Mononuclear cell (primary cell): ENCODE measurements at regions not wholly inside any gene's neighbourhood (a gene's known extent, or its start where the extent isn't known, plus 50 kb on each side); places are given as distances from the start of the nearest gene placed in this dataset.

Experiments used
- H3K27me3 ChIP-seq: 2 replicates; pipeline ENCODE4 v1.6.0; 2011; ENCODE audit warnings: low read length, control low read depth; ENCODE audit not compliant: insufficient read depth
- H3K4me1 ChIP-seq: 2 replicates; pipeline ENCODE4 v1.5.1; 2011; ENCODE audit warnings: mild to moderate bottlenecking, low read length, control low read depth; ENCODE audit not compliant: insufficient read depth
- H3K4me3 ChIP-seq: 2 replicates; pipeline ENCODE4 v1.5.1; 2011; ENCODE audit warnings: mild to moderate bottlenecking, low read length, moderate library complexity
- H3K9me3 ChIP-seq: 2 replicates; pipeline ENCODE4 v1.5.1; 2011; ENCODE audit warnings: low read depth, mild to moderate bottlenecking, control low read depth, low read length

GRCh38 chr9:96072930-96073329 lies 197.4 kb downstream of the ERCC6L2 start:
- H3K4me1 ChIP-seq: no peaks in the 10 kb centered on the region
- H3K27me3 ChIP-seq: no peaks in the 10 kb centered on the region
- H3K9me3 ChIP-seq: no peaks in the 10 kb centered on the region
- no peak overlapping the region for H3K4me3 ChIP-seq

GRCh38 chr9:96071815-96072124 lies 196.3 kb downstream of the ERCC6L2 start:
- Histone ChIP-seq H3K9me3 (no peaks in the 10 kb centered on the region), H3K4me3 (no peak overlapping the region), H3K4me1 (no peaks in the 10 kb centered on the region), H3K27me3 (no peaks in the 10 kb centered on the region)

DNA sequence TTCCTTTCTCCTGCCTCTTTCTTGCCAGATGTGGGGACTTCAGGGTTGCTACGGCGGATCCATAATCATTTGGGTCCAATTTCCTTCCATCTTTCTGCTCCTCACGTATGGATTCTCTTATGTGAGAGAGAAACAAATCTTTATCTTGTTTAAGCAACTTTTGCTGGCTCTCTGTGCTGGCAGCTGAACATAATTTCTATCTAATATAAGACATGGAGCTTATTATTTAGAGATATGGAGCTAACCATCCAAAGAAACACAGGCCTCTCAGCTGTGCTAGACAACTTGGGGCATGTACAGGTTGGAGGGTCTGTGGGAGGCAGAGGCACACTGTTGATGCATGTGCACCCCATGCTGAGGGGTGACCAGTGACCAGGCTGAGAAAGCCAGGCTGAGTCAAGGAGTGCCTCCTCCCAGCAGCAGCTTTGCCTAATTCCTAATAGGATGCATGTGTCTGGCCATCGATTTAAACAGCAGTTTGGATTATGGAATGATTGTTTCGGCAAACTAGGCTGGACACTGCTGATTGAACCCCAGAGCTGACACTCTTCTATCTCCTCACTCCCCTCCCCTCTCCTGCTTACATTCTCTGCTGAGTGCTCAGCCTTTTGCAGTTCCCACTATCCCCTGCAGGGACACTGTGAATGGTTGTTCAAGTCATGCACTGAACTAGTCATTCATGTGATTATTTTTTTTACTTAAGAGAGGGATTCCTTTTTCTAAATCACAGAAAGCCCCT lies 195.8 kb downstream of the ERCC6L2 start:
- Histone ChIP-seq H3K4me1 (no peaks in the 10 kb centered on the region), H3K27me3 (no peaks in the 10 kb centered on the region), H3K4me3 (no peak overlapping the region), H3K9me3 (no peaks in the 10 kb centered on the region)

DNA sequence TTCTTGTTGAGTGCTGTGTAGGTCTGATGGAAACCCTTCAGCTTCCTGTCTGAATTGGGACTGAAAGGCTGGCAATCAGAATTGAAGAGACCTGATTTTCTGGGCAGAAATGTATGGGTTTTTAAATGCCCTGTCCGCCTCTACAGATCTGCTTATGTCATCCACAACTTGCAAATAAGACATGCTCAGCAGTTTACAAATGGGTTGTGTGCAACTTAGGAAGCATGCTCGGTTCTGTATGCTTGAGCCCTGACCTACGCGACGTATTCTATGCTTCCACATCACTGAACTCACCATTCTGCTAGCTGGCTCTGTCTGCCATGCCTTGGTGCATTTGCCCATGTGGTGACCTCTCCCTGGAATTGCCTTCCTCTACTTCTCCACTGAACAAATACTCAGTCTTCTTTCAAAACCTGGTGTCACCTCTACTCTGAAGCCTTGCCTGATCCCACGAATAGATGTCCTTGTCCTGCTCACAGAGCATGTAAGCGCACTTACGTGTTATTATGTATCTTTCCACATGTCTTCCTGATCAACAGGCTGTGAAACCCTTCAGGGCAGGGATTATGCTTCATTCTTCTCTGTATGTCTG lies 194.2 kb downstream of the ERCC6L2 start:
- H3K4me1 ChIP-seq: no peaks in the 10 kb centered on the region
- no peak overlapping the region for H3K4me3 ChIP-seq
- no peaks in the 10 kb centered on the region for H3K9me3 ChIP-seq
- H3K27me3 ChIP-seq: no peaks in the 10 kb centered on the region

GRCh38 chr9:96068511-96068910 lies 193.0 kb downstream of the ERCC6L2 start:
- H3K4me1 ChIP-seq: no peaks in the 10 kb centered on the region
- H3K9me3 ChIP-seq: no peaks in the 10 kb centered on the region
- no peaks in the 10 kb centered on the region for H3K27me3 ChIP-seq
- H3K4me3 ChIP-seq: no peak overlapping the region

- H3K4me1 ChIP-seq: peaks cover 3% of the 10 kb centered on the region
- no peaks in the 10 kb centered on the region for H3K9me3 ChIP-seq
- no peak overlapping the region for H3K4me3 ChIP-seq
- no peaks in the 10 kb centered on the region for H3K27me3 ChIP-seq
Measured at GRCh38 chr9:96067600-96067999, 192.1 kb downstream of the ERCC6L2 start.

DNA sequence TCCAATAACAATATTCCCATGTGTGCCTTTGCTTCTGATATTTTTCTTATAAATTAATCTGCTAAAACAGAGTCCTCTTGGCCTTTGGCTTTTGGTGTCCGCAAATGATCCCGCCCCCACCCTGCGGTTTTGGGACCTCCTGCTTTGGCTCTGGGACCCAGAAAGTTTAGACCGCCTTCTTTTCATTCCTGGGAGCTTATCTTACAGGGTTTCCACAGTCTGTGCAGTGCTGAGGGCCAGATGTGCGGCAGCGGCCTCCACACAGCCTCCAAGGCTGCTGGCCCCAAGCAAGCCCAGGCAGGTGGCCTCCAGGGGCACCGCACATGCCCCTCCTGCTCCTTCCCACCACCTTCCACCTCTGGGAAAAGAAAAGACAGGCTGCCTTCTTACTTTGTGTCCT lies 191.5 kb downstream of the ERCC6L2 start:
- Histone ChIP-seq H3K4me1 (peaks cover 7% of the 10 kb centered on the region), H3K9me3 (no peaks in the 10 kb centered on the region), H3K27me3 (no peaks in the 10 kb centered on the region), H3K4me3 (no peak overlapping the region)

DNA sequence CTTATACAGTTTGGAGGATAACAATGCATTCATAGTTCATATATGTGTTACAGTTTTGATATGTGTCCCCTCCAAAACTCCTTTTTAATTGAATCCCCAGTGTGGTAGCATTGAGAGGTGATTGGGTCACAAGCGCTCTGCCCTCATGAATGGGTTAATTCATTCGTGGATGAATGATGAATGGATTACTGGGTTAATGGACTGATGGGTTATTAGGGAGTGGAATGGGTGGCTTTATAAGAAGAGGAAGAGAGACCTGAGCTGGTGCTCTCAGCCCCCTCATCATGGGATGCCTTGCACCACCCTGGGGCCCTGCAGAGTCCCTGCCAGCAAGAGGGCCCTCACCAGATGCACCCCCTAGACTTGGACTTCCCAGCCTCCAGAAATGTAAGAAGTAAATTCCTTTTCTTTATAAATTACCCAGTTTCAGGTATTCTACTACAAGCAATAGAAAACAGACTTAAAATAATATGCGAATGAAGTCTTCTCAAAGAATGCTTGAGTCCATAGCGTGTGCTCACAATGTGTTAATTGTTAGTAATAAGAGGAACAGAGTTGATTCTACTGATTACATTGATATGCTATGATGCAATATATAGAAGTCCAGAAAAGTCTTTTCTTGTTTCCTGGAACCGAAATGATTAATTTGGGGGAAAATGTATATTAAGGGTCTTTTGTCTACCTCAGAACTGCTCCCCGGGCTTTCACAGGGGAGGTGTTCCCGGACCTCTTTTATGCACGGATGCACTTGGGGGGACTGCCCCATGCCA lies 190.2 kb downstream of the ERCC6L2 start:
- Histone ChIP-seq H3K4me1 (peaks cover 20% of the 10 kb centered on the region), H3K9me3 (no peaks in the 10 kb centered on the region), H3K27me3 (no peaks in the 10 kb centered on the region), H3K4me3 (no peak overlapping the region)

DNA sequence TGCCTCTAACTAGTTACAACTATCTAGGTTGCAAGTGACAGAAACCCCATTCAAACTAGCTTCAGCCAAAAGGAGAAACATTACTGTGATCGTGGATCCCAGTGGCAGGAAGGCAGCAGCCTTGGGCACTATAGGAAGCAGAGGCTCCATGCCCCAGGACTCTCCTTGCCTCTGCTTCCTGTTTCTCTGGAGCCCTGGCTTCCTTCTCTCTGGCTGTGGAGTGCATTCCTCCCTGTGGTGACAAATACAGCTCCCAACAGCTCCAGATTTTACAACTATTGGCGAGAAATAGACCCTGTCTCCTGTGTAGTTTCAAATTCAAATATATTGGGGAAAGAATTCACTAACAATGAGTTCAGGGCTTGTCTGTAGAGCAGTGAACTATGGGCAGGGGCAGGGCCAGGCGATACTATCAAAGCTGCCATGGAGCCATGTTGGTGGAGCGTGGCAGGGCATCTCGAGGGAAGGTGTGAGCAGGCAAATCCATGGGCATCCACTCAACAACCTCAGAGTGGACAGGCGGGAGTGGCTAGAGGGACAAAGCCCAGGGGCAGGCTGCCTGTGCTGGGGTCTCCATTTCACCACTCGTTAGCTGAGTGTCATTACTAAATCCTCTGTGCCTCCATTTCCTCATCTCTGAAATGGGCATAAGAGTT lies 189.5 kb downstream of the ERCC6L2 start:
- Histone ChIP-seq H3K9me3 (no peaks in the 10 kb centered on the region), H3K4me3 (no peak overlapping the region), H3K27me3 (no peaks in the 10 kb centered on the region), H3K4me1 (peaks cover 21% of the 10 kb centered on the region)

- Histone ChIP-seq H3K4me3 (no peak overlapping the region), H3K4me1 (peaks cover 21% of the 10 kb centered on the region), H3K27me3 (no peaks in the 10 kb centered on the region), H3K9me3 (no peaks in the 10 kb centered on the region)
Measured at GRCh38 chr9:96062854-96063253, 187.4 kb downstream of the ERCC6L2 start.

DNA sequence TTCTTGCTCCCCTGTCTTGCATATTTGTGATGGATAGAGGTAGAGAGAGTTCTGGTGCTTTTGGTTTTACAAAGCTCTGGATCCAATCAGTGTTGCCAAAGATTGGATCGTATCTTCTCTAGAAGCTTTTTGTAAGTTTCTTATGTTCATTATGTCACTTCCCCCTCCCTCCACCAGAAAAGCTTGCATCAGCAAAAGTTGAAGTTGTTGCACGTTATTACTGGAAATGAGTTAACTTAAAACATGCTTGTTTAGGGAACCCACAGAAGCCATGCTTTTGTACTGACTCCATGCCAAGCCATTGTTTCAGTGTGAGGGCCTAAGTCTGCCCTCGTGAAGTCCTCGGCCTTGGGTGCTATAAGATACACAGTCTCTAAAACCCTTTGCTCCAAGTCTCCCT lies 186.5 kb downstream of the ERCC6L2 start:
- Histone ChIP-seq H3K9me3 (no peaks in the 10 kb centered on the region), H3K4me3 (no peak overlapping the region), H3K27me3 (no peaks in the 10 kb centered on the region), H3K4me1 (peaks cover 21% of the 10 kb centered on the region)

DNA sequence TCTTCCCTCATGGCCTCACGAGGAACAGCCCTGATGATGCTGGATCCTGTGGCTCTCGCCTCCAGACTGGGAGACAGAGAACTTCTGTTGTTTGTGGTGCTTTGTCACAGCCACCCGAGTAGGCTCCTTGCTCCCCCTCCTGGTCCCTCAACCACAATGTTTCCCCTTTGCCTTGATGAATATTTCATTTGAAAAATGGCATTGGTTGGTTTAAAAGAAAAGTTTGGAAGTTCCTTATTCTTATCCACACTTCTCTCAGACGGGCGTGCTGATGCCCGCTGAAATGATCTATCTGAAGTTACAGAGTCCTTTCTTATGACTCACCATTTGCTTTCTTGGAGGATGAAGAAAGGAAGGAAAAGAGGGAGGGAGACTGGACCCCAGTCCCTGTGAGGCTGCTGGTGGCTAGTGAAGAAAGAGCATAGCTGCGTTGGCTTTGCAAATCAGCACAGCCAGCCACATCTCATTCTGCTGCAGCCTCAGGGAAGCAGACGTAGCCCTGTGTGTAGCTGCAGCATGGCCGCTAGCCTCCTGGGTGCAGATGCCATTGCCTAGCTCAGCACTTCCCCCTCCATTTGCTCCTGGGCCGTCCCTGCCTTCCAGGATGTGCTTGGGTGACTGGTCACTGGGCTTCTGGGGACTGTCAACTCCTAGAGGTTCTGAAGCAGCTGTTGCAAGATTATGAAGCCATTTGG lies 185.9 kb downstream of the ERCC6L2 start:
- Histone ChIP-seq H3K4me3 (no peak overlapping the region), H3K4me1 (peaks cover 21% of the 10 kb centered on the region), H3K9me3 (no peaks in the 10 kb centered on the region), H3K27me3 (no peaks in the 10 kb centered on the region)

DNA sequence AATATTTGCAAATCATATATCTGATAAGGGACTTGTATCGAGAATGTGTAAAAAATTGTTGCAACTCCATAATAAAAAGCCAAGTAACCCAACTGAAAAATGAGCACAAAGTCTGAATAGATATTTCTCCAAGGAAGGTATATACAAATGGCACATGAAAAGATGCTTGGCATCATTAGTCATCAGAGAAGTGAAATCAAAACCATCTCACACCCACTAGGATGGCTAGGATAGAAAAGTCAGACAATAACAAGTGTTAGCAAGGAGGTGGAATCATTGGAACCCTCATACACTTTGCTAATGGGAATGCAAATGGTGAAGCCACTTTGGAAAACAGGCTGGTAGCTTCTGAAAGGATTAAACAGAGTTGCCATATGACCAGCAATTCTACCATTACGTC lies 182.7 kb downstream of the ERCC6L2 start:
- Histone ChIP-seq H3K4me1 (peaks cover 21% of the 10 kb centered on the region), H3K4me3 (no peak overlapping the region), H3K9me3 (no peaks in the 10 kb centered on the region), H3K27me3 (no peaks in the 10 kb centered on the region)

GRCh38 chr9:96057155-96057554 lies 181.7 kb downstream of the ERCC6L2 start:
- Histone ChIP-seq H3K4me3 (no peak overlapping the region), H3K27me3 (no peaks in the 10 kb centered on the region)

DNA sequence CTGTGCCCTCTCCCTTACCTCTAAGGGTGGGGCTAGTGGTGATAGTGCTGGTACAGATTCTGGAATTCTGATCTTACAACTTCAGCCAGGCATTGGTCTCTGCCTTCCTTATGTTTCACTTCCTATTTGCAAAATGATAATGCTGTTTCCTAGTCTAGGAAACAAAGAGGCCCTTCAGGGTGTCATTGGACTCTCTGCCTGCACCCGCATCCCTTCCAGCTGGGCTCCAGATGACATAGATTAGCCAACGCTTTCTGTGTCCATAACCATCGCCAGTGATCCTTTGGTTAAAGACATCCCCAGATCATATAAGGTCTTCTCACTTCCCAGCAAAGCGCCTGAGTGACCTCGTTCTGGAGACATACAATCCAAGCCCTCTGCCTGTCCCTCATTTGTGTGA lies 180.7 kb downstream of the ERCC6L2 start:
- Histone ChIP-seq H3K4me1 (peaks cover 7% of the 10 kb centered on the region), H3K27me3 (no peaks in the 10 kb centered on the region), H3K4me3 (no peak overlapping the region), H3K9me3 (no peaks in the 10 kb centered on the region)

More at GRCh38 chr9:96057155-96057554, 181.7 kb downstream of the ERCC6L2 start:
- no peaks in the 10 kb centered on the region for H3K9me3 ChIP-seq
- peaks cover 14% of the 10 kb centered on the region for H3K4me1 ChIP-seq
